ENCODE measurements at regions not wholly inside any gene's neighbourhood (a gene's known extent, or its start where the extent isn't known, plus 50 kb on each side); places are given as distances from the start of the nearest gene placed in this dataset.

GRCh38 chr6:139905404-139906052 lies 531.1 kb upstream of the CITED2 start:
- in situ Hi-C loops (cut with MboI; ENCODE audit: low pct_unique_long_range_greater_than_20kb, low sequenced_read_pairs, unreplicated experiment): no loop called here
- no peak for TF ChIP-seq CTCF (IDR thresholded peaks at IDR 0.05; ENCODE audit: extremely low read depth, insufficient read depth, missing control alignments)
- DNase-seq (ENCODE audit: low spot score): no peak

- DNase-seq (ENCODE audit: low spot score): no peak
- TF ChIP-seq CTCF (IDR thresholded peaks at IDR 0.05; ENCODE audit: extremely low read depth, insufficient read depth, missing control alignments): no peak
- in situ Hi-C loops (cut with MboI; ENCODE audit: low pct_unique_long_range_greater_than_20kb, low sequenced_read_pairs, unreplicated experiment): no loop called here
These were observed 530.1 kb upstream of the CITED2 start for GRCh38 chr6:139904568-139904967.

GRCh38 chr6:139904158-139904533 lies 529.7 kb upstream of the CITED2 start:
- in situ Hi-C loops (cut with MboI; ENCODE audit: low pct_unique_long_range_greater_than_20kb, low sequenced_read_pairs, unreplicated experiment): no loop called here
- DNase-seq (ENCODE audit: low spot score): no peak
- no peak for TF ChIP-seq CTCF (IDR thresholded peaks at IDR 0.05; ENCODE audit: extremely low read depth, insufficient read depth, missing control alignments)

- DNase-seq (ENCODE audit: low spot score): peak; percentile 56
- in situ Hi-C loops (cut with MboI; ENCODE audit: low pct_unique_long_range_greater_than_20kb, low sequenced_read_pairs, unreplicated experiment): no loop called here
These were observed 529.1 kb upstream of the CITED2 start for GRCh38 chr6:139903411-139904157.

GRCh38 chr6:139895205-139895793 lies 520.9 kb upstream of the CITED2 start:
- DNase-seq (ENCODE audit: low spot score): no peak
- TF ChIP-seq CTCF (IDR thresholded peaks at IDR 0.05; ENCODE audit: extremely low read depth, insufficient read depth, missing control alignments): no peak
- in situ Hi-C loops (cut with MboI; ENCODE audit: low pct_unique_long_range_greater_than_20kb, low sequenced_read_pairs, unreplicated experiment): loop anchor here (25.0 kb wide), 1 partner anchor 508 kb away; no protein-coding TSS in a partner anchor

More at GRCh38 chr6:139903411-139904157, 529.1 kb upstream of the CITED2 start:
- TF ChIP-seq CTCF (IDR thresholded peaks at IDR 0.05; ENCODE audit: extremely low read depth, insufficient read depth, missing control alignments): no peak

- no peak for TF ChIP-seq CTCF (IDR thresholded peaks at IDR 0.05; ENCODE audit: extremely low read depth, insufficient read depth, missing control alignments)
These were observed 519.8 kb upstream of the CITED2 start for GRCh38 chr6:139894271-139894670.

More at GRCh38 chr6:139894271-139894670, 519.8 kb upstream of the CITED2 start:
- DNase-seq (ENCODE audit: low spot score): no peak
- in situ Hi-C loops (cut with MboI; ENCODE audit: low pct_unique_long_range_greater_than_20kb, low sequenced_read_pairs, unreplicated experiment): loop anchor here (25.0 kb wide), 1 partner anchor 507 kb away; no protein-coding TSS in a partner anchor
